ENCODE measurements at regions not wholly inside any gene's neighbourhood (a gene's known extent, or its start where the extent isn't known, plus 50 kb on each side); places are given as distances from the start of the nearest gene placed in this dataset.

GRCh38 chr16:66266436-66267291, 99.8 kb upstream of the CDH5 start:
- TF ChIP-seq, protein P1, sequence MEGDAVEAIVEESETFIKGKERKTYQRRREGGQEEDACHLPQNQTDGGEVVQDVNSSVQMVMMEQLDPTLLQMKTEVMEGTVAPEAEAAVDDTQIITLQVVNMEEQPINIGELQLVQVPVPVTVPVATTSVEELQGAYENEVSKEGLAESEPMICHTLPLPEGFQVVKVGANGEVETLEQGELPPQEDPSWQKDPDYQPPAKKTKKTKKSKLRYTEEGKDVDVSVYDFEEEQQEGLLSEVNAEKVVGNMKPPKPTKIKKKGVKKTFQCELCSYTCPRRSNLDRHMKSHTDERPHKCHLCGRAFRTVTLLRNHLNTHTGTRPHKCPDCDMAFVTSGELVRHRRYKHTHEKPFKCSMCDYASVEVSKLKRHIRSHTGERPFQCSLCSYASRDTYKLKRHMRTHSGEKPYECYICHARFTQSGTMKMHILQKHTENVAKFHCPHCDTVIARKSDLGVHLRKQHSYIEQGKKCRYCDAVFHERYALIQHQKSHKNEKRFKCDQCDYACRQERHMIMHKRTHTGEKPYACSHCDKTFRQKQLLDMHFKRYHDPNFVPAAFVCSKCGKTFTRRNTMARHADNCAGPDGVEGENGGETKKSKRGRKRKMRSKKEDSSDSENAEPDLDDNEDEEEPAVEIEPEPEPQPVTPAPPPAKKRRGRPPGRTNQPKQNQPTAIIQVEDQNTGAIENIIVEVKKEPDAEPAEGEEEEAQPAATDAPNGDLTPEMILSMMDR (conservative IDR thresholded peaks at IDR 0.05; ENCODE audit: low read length) = no peak
- no peak for TF ChIP-seq EZH2phosphoT487 (IDR thresholded peaks at IDR 0.05; ENCODE audit: borderline replicate concordance, low read depth, low read length)
